Skeletal muscle cell (primary cell): ENCODE measurements at regions not wholly inside any gene's neighbourhood (a gene's known extent, or its start where the extent isn't known, plus 50 kb on each side); places are given as distances from the start of the nearest gene placed in this dataset.

Experiments used
- DNase-seq: peaks from one replicate; pipeline ENCODE4 v3.0.0-alpha.2; 2010; ENCODE audit warnings: low read depth
- H3K4me3 ChIP-seq: 2 replicates; pipeline ENCODE4 v1.5.1; 2011; ENCODE audit warnings: low read depth, mild to moderate bottlenecking, control low read depth, low read length, moderate library complexity

- no peak for DNase-seq
- no peak overlapping the region for H3K4me3 ChIP-seq
Observed at GRCh38 chr19:31402529-31403316, 53.5 kb upstream of the TSHZ3 start.

- DNase-seq, result no peak
- H3K4me3 ChIP-seq, result no peak overlapping the region
Observed at GRCh38 chr19:31406106-31406505, 56.9 kb upstream of the TSHZ3 start.

GRCh38 chr19:31408460-31409124 lies 59.4 kb upstream of the TSHZ3 start:
- peak; percentile 69 for DNase-seq
- H3K4me3 ChIP-seq, result no peak overlapping the region

- no peak overlapping the region for H3K4me3 ChIP-seq
- no peak for DNase-seq
Observed at GRCh38 chr19:31413353-31413752, 64.1 kb upstream of the TSHZ3 start.

- no peak for DNase-seq
- no peak overlapping the region for H3K4me3 ChIP-seq
Observed at GRCh38 chr19:31415322-31415721, 66.1 kb upstream of the TSHZ3 start.

- H3K4me3 ChIP-seq, result no peak overlapping the region
- DNase-seq, result no peak
Observed at GRCh38 chr19:31416548-31416947, 67.3 kb upstream of the TSHZ3 start.

- DNase-seq, result no peak
Observed at GRCh38 chr19:31418055-31418454, 68.8 kb upstream of the TSHZ3 start.

GRCh38 chr19:31418692-31419430 lies 69.6 kb upstream of the TSHZ3 start:
- no peak for DNase-seq
- H3K4me3 ChIP-seq, result no peak overlapping the region

More at GRCh38 chr19:31418055-31418454, 68.8 kb upstream of the TSHZ3 start:
- no peak overlapping the region for H3K4me3 ChIP-seq

- H3K4me3 ChIP-seq, result no peak overlapping the region
- DNase-seq, result no peak
Observed at GRCh38 chr19:31419871-31420445, 70.7 kb upstream of the TSHZ3 start.

GRCh38 chr19:31421082-31421481 lies 71.8 kb upstream of the TSHZ3 start:
- DNase-seq, result no peak
- no peak overlapping the region for H3K4me3 ChIP-seq

GRCh38 chr19:31421856-31422255 lies 72.6 kb upstream of the TSHZ3 start:
- no peak overlapping the region for H3K4me3 ChIP-seq
- DNase-seq, result no peak

GRCh38 chr19:31423896-31424295 lies 74.7 kb upstream of the TSHZ3 start:
- no peak for DNase-seq
- no peak overlapping the region for H3K4me3 ChIP-seq

GRCh38 chr19:31424861-31425620 lies 75.8 kb upstream of the TSHZ3 start:
- no peak overlapping the region for H3K4me3 ChIP-seq
- no peak for DNase-seq

- no peak overlapping the region for H3K4me3 ChIP-seq
- DNase-seq, result no peak
Observed at GRCh38 chr19:31427857-31428256, 78.6 kb upstream of the TSHZ3 start.

GRCh38 chr19:31430381-31430780 lies 81.1 kb upstream of the TSHZ3 start:
- H3K4me3 ChIP-seq, result no peak overlapping the region
- DNase-seq, result no peak

- DNase-seq, result no peak
- H3K4me3 ChIP-seq, result no peak overlapping the region
Observed at GRCh38 chr19:31432201-31432810, 83.1 kb upstream of the TSHZ3 start.

- H3K4me3 ChIP-seq, result no peak overlapping the region
- peak; percentile 21 for DNase-seq
Observed at GRCh38 chr19:31436121-31436776, 87.0 kb upstream of the TSHZ3 start.
